Brain microvascular endothelial cell (primary cell): ENCODE measurements at regions not wholly inside any gene's neighbourhood (a gene's known extent, or its start where the extent isn't known, plus 50 kb on each side); places are given as distances from the start of the nearest gene placed in this dataset.

Source experiments
- DNase-seq: peaks from one replicate; pipeline ENCODE4 v3.0.0-alpha.2; 2020
- H3K27ac ChIP-seq: fragments of 250-450 bp; sonication (Bioruptor Pico); 2 replicates; pipeline ENCODE4 v1.5.1; 2020; ENCODE audit warnings: mild to moderate bottlenecking, moderate library complexity
- H3K27me3 ChIP-seq: fragments of 250-450 bp; sonication (Bioruptor Pico); replicated peaks from 2 replicates; pipeline ENCODE4 v1.5.1; 2020; ENCODE audit warnings: mild to moderate bottlenecking
- H3K36me3 ChIP-seq: fragments of 250-450 bp; sonication (Bioruptor Pico); replicated peaks from 2 replicates; pipeline ENCODE4 v1.5.1; 2020; ENCODE audit warnings: mild to moderate bottlenecking
- H3K4me3 ChIP-seq: 2 replicates; pipeline ENCODE4 v1.5.1; 2011; ENCODE audit warnings: low read depth, mild to moderate bottlenecking, control low read depth, low read length, moderate library complexity
- in situ Hi-C: cut with HindIII; loops from 2 replicates; pipeline ENCODE4 v1.10.0; 2017; ENCODE audit warnings: low sequenced_read_pairs, low pct_ligation_motif_present
- TF ChIP-seq, protein P1 (sequence below): IDR thresholded peaks from 2 replicates; pipeline ENCODE4 v1.5.1; 2011; ENCODE audit warnings: low read depth, mild to moderate bottlenecking, moderate library complexity, low read length, control low read depth, inconsistent platforms; ENCODE audit errors: missing control alignments

DNA sequence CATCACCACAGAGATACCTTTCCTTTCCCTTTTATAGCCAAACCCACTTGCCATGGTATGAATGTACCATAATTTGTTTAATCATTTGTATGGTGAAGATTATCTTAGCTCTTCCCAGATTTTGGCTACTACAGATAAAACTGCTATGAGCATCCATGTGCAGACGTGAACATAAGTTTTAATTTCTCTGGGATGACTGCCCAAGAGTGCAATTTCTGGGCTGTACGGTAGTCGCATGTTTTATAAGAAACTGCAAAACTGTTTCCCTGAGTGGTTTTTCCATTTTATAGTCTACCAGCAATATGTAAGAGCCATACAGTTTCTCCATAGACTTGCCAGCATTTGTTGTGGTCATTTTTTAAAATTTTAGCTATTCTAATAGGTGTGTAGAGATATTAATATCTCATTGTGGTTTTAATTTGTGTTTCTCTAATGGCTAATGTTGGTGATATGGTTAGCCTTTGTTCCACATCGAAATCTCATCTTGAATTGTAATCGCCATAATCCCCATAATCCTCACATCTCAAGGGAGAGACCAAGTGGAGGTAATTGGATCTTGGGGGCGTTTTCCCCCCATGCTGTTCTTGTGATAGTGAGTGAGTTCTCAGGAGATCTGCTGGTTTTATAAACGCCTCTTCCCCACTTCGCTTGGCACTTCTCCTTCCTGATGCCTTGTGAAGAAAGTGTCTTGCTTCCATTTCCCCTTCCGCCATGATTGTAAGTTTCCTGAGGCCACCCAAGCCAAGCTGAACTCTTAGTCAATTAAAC lies 628.5 kb upstream of the KLHL29 start:
- Histone ChIP-seq H3K4me3 (no peak overlapping the region), H3K27ac (no peak overlapping the region), H3K27me3 (no peaks in the 10 kb centered on the region), H3K36me3 (no peaks in the 10 kb centered on the region)
- TF ChIP-seq, protein P1, sequence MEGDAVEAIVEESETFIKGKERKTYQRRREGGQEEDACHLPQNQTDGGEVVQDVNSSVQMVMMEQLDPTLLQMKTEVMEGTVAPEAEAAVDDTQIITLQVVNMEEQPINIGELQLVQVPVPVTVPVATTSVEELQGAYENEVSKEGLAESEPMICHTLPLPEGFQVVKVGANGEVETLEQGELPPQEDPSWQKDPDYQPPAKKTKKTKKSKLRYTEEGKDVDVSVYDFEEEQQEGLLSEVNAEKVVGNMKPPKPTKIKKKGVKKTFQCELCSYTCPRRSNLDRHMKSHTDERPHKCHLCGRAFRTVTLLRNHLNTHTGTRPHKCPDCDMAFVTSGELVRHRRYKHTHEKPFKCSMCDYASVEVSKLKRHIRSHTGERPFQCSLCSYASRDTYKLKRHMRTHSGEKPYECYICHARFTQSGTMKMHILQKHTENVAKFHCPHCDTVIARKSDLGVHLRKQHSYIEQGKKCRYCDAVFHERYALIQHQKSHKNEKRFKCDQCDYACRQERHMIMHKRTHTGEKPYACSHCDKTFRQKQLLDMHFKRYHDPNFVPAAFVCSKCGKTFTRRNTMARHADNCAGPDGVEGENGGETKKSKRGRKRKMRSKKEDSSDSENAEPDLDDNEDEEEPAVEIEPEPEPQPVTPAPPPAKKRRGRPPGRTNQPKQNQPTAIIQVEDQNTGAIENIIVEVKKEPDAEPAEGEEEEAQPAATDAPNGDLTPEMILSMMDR = no peak
- DNase-seq = no peak
- in situ Hi-C loops = no loop called here

DNA sequence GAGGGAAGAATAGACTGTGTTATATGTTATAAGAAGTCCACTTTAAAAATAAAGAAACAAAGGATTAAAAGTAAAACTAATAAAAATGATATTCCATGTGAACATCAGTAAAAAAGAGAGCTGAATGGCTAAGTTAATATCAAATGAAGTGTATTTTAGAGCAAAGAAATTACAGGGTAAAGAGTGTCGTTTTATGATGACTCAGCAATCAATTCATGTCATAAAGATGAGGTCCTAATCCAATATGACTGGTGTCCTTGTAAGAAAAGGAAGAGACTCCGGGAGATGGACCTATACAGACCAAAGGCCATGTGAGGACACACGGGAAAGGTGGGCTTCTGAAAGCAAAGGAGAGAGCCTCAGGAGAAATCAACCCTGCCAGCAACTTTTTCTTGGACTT lies 615.5 kb upstream of the KLHL29 start:
- H3K27ac ChIP-seq = no peak overlapping the region
- DNase-seq = no peak
- no peaks in the 10 kb centered on the region for H3K27me3 ChIP-seq
- in situ Hi-C loops = no loop called here
- H3K4me3 ChIP-seq = no peak overlapping the region
- no peaks in the 10 kb centered on the region for H3K36me3 ChIP-seq
- TF ChIP-seq, protein P1 = no peak

DNA sequence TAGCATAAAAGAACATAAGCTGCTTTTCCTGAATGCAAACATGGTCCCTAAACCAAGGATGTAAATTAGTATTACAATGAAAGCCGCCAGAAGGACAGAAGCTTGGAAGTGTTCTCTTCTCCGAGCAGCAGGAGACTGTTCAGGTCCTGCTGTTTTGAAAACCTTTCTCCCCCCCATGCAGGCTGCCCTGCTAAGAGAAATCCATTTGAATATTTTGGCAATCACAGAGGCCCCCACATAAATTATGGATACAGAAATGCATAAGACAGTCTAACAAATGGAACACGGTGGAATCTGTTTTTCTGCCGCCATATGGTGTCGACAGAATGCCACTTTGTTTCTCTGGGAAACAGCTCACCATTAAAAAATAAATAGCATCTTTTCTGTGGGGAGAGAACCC lies 600.4 kb upstream of the KLHL29 start:
- no peaks in the 10 kb centered on the region for H3K27me3 ChIP-seq
- H3K4me3 ChIP-seq = no peak overlapping the region
- in situ Hi-C loops = no loop called here
- DNase-seq = no peak
- H3K27ac ChIP-seq = no peak overlapping the region
- H3K36me3 ChIP-seq = no peaks in the 10 kb centered on the region
- TF ChIP-seq, protein P1 = no peak

DNA sequence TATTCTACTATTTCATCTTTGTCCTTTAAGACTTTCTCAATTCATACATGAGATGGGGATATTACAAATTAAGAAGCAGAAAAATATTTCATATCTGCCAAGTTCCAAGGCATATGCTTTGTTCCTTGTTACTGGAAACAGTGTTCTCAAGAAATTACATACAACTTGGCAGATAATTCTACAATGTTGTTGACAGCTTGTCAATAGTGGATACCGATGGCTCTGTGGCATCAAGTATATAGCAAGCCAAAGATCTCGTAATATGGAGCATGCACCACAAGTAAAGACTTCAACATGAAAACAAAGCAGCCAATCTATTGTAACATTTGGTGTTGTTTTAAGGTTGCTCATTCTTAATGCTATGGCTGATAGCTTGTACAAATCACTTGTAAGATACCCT lies 598.2 kb upstream of the KLHL29 start:
- Histone ChIP-seq H3K36me3 (no peaks in the 10 kb centered on the region), H3K27me3 (no peaks in the 10 kb centered on the region), H3K4me3 (no peak overlapping the region), H3K27ac (no peak overlapping the region)
- no peak for DNase-seq
- in situ Hi-C loops = no loop called here
- TF ChIP-seq, protein P1 = no peak

DNA sequence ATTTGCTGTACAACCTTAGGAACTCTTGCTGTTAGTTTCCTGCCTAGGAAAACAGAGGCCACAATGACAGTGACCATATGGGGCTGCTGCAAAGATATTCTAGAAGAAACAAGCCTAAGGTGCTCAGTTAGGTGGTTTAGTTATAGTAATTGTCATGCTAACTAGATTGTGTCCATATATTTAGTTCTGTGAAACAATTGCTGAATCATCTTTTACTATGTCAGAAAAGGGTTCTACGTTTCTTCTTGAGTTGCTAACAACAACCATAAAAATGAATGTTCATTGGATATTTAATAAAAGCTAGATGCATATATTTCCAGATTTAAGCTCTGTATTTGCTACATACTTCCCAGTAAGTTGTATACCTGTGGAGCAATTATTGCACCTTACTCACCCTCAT lies 597.2 kb upstream of the KLHL29 start:
- Histone ChIP-seq H3K27ac (no peak overlapping the region), H3K36me3 (no peaks in the 10 kb centered on the region), H3K4me3 (no peak overlapping the region), H3K27me3 (no peaks in the 10 kb centered on the region)
- TF ChIP-seq, protein P1 = no peak
- in situ Hi-C loops = no loop called here
- no peak for DNase-seq
